KMS-11 (cell line): ENCODE measurements at regions not wholly inside any gene's neighbourhood (a gene's known extent, or its start where the extent isn't known, plus 50 kb on each side); places are given as distances from the start of the nearest gene placed in this dataset.

Source experiments
- H2AFZ ChIP-seq: fragments of 200-600 bp; sonication (generic); 2 replicates; pipeline ENCODE4 v1.6.1; 2016; ENCODE audit warnings: antibody characterized with exemption, mixed run types, low read depth
- H3K27ac ChIP-seq: fragments of 200-600 bp; sonication (generic); 2 replicates; pipeline ENCODE4 v1.6.1; 2016; ENCODE audit warnings: mild to moderate bottlenecking, mixed run types
- H3K27me3 ChIP-seq: fragments of 200-600 bp; sonication (generic); 2 replicates; pipeline ENCODE4 v1.6.1; 2017; ENCODE audit warnings: mild to moderate bottlenecking, low read depth, mixed run types, moderate library complexity; ENCODE audit not compliant: insufficient read depth
- H3K36me3 ChIP-seq: fragments of 200-600 bp; sonication (generic); 2 replicates; pipeline ENCODE4 v1.6.1; 2017; ENCODE audit warnings: mild to moderate bottlenecking, mixed run types; ENCODE audit not compliant: insufficient read depth
- H3K4me1 ChIP-seq: fragments of 200-600 bp; sonication (generic); 2 replicates; pipeline ENCODE4 v1.6.1; 2016; ENCODE audit warnings: mild to moderate bottlenecking, low read depth, mixed run types; ENCODE audit not compliant: poor library complexity, severe bottlenecking
- H3K4me2 ChIP-seq: fragments of 200-600 bp; sonication (generic); 2 replicates; pipeline ENCODE4 v1.7.0; 2016; ENCODE audit warnings: mild to moderate bottlenecking, mixed run types
- H3K4me3 ChIP-seq: fragments of 200-600 bp; sonication (generic); IDR thresholded peaks from 2 replicates; pipeline ENCODE4 v1.6.1; 2017; ENCODE audit warnings: low read depth, low read length, mixed read lengths; ENCODE audit not compliant: insufficient read depth
- H3K79me2 ChIP-seq: fragments of 200-600 bp; sonication (generic); 2 replicates; pipeline ENCODE4 v1.6.1; 2016; ENCODE audit warnings: low read depth, mixed run types; ENCODE audit not compliant: insufficient read depth
- H3K9ac ChIP-seq: fragments of 200-600 bp; sonication (generic); 2 replicates; pipeline ENCODE4 v1.6.1; 2016; ENCODE audit warnings: mild to moderate bottlenecking, mixed run types
- H4K20me1 ChIP-seq: fragments of 200-600 bp; sonication (generic); 2 replicates; pipeline ENCODE4 v1.6.1; 2016; ENCODE audit warnings: mild to moderate bottlenecking, mixed run types; ENCODE audit not compliant: insufficient read depth
- TF ChIP-seq, protein P1 (sequence below): fragments of 200-600 bp; sonication (generic); conservative IDR thresholded peaks from 2 replicates; pipeline ENCODE4 v1.6.1; 2017; ENCODE audit warnings: low read depth, mild to moderate bottlenecking, antibody characterized with exemption, low read length, moderate library complexity, mixed read lengths

- H3K79me2 ChIP-seq = no peaks in the 10 kb centered on the region
- peaks cover 26% of the 10 kb centered on the region for H3K4me1 ChIP-seq
- no peak overlapping the region for H3K9ac ChIP-seq
- no peak overlapping the region for H3K4me3 ChIP-seq
- H2AFZ ChIP-seq = no peak overlapping the region
- no peak overlapping the region for H3K4me2 ChIP-seq
- H3K36me3 ChIP-seq = no peaks in the 10 kb centered on the region
- H4K20me1 ChIP-seq = no peaks in the 10 kb centered on the region
- H3K27me3 ChIP-seq = no peaks in the 10 kb centered on the region
- H3K27ac ChIP-seq = no peak overlapping the region
- TF ChIP-seq, protein P1, sequence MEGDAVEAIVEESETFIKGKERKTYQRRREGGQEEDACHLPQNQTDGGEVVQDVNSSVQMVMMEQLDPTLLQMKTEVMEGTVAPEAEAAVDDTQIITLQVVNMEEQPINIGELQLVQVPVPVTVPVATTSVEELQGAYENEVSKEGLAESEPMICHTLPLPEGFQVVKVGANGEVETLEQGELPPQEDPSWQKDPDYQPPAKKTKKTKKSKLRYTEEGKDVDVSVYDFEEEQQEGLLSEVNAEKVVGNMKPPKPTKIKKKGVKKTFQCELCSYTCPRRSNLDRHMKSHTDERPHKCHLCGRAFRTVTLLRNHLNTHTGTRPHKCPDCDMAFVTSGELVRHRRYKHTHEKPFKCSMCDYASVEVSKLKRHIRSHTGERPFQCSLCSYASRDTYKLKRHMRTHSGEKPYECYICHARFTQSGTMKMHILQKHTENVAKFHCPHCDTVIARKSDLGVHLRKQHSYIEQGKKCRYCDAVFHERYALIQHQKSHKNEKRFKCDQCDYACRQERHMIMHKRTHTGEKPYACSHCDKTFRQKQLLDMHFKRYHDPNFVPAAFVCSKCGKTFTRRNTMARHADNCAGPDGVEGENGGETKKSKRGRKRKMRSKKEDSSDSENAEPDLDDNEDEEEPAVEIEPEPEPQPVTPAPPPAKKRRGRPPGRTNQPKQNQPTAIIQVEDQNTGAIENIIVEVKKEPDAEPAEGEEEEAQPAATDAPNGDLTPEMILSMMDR = no peak
Measured at GRCh38 chr10:81722399-81722798, 152.6 kb upstream of the NRG3 start.

DNA sequence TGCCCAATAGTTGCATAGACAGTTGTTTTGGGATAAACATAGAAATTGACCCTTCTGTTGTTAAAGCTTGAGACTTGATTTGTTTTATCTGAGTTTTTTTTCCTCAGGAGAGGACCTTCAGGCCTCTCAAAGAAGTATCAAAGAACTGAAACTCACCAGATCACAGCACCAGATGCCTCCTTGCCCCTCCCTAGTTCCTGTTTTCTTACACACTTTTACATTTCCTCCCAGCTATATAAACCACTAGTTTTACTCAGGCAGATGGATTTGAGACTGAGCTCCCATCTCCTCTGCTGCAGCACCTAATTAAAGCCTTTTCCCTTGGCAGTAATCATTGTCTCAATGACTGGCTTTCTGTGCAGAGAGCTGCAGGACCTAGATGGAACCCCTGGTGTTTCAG lies 150.6 kb upstream of the NRG3 start:
- Histone ChIP-seq H3K79me2 (no peaks in the 10 kb centered on the region), H3K27ac (peak overlapping the region; percentile 23), H3K36me3 (no peaks in the 10 kb centered on the region), H3K4me1 (peaks cover 26% of the 10 kb centered on the region), H3K27me3 (no peaks in the 10 kb centered on the region), H2AFZ (peak overlapping the region; percentile 60), H3K9ac (no peak overlapping the region), H3K4me2 (peak overlapping the region; percentile 36), H3K4me3 (no peak overlapping the region), H4K20me1 (no peaks in the 10 kb centered on the region)
- TF ChIP-seq, protein P1 = no peak

DNA sequence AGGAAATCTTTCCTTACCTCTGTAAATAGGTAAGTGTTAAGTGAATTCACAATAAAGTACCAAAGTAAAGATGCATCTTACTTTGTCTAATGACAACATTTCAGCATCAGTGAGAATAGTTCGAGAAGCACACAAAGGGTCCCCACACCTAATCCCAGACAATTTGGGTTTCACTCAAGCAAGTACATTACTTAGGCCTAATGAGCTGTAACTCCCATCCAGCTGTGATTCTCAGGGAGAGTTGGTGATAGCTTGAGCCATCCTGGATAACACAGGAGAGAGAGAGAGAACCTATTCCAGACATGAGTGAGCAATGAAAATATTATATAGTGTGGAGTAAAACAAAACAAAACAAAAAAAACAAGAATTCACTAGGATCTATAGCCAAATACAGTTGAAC lies 149.1 kb upstream of the NRG3 start:
- H3K4me2 ChIP-seq = no peak overlapping the region
- TF ChIP-seq, protein P1 = no peak
- H3K36me3 ChIP-seq = no peaks in the 10 kb centered on the region
- H3K9ac ChIP-seq = no peak overlapping the region
- H3K79me2 ChIP-seq = no peaks in the 10 kb centered on the region
- H3K27me3 ChIP-seq = no peaks in the 10 kb centered on the region
- H2AFZ ChIP-seq = no peak overlapping the region
- H3K4me3 ChIP-seq = no peak overlapping the region
- H3K4me1 ChIP-seq = peaks cover 26% of the 10 kb centered on the region
- no peaks in the 10 kb centered on the region for H4K20me1 ChIP-seq
- H3K27ac ChIP-seq = no peak overlapping the region

GRCh38 chr10:81728692-81729091 lies 146.3 kb upstream of the NRG3 start:
- Histone ChIP-seq H3K27ac (no peak overlapping the region), H3K4me1 (peaks cover 14% of the 10 kb centered on the region), H3K4me2 (no peak overlapping the region)

More at GRCh38 chr10:81728692-81729091, 146.3 kb upstream of the NRG3 start:
- Histone ChIP-seq H3K9ac (no peak overlapping the region), H3K4me3 (no peak overlapping the region), H3K79me2 (no peaks in the 10 kb centered on the region), H2AFZ (no peak overlapping the region), H3K36me3 (no peaks in the 10 kb centered on the region), H4K20me1 (no peaks in the 10 kb centered on the region), H3K27me3 (no peaks in the 10 kb centered on the region)
- TF ChIP-seq, protein P1 = no peak
